OCI-LY1 (cell line): ENCODE measurements at regions not wholly inside any gene's neighbourhood (a gene's known extent, or its start where the extent isn't known, plus 50 kb on each side); places are given as distances from the start of the nearest gene placed in this dataset.

Source experiments
- H2AFZ ChIP-seq: fragments of 200-600 bp; sonication (generic), shearing (Covaris generic); 2 replicates; pipeline ENCODE4 v1.6.0; 2014; ENCODE audit warnings: antibody characterized with exemption, mild to moderate bottlenecking, low read length
- H3F3A ChIP-seq: fragments of 200-600 bp; sonication (generic), shearing (Covaris generic); 2 replicates; pipeline ENCODE4 v1.6.0; 2014; ENCODE audit warnings: mild to moderate bottlenecking, antibody characterized with exemption, low read length, moderate library complexity; ENCODE audit not compliant: insufficient read depth
- H3K27ac ChIP-seq: fragments of 200-600 bp; sonication (generic); 2 replicates; pipeline ENCODE4 v1.5.1; 2014; ENCODE audit warnings: low read length, mixed run types, mild to moderate bottlenecking, low read depth; ENCODE audit not compliant: poor library complexity, severe bottlenecking
- H3K27me3 ChIP-seq: fragments of 200-600 bp; sonication (generic); 2 replicates; pipeline ENCODE4 v1.6.0; 2014; ENCODE audit warnings: antibody characterized with exemption, mild to moderate bottlenecking, low read length, moderate library complexity; ENCODE audit not compliant: insufficient read depth
- H3K36me3 ChIP-seq: fragments of 200-600 bp; sonication (generic); 2 replicates; pipeline ENCODE4 v1.6.1; 2014; ENCODE audit warnings: mild to moderate bottlenecking, antibody characterized with exemption, low read length, moderate library complexity, mixed read lengths; ENCODE audit not compliant: insufficient read depth
- H3K4me1 ChIP-seq: fragments of 200-600 bp; sonication (generic); 2 replicates; pipeline ENCODE4 v1.5.1; 2014; ENCODE audit warnings: mild to moderate bottlenecking, low read length, moderate library complexity; ENCODE audit not compliant: insufficient read depth, severe bottlenecking
- H3K4me2 ChIP-seq: fragments of 200-600 bp; sonication (generic), shearing (Covaris generic); 2 replicates; pipeline ENCODE4 v1.6.1; 2014; ENCODE audit warnings: low read length
- H3K4me3 ChIP-seq: fragments of 200-600 bp; sonication (generic); 2 replicates; pipeline ENCODE4 v1.5.1; 2014; ENCODE audit warnings: low read length, low read depth, mild to moderate bottlenecking, mixed read lengths; ENCODE audit not compliant: poor library complexity, severe bottlenecking
- H3K79me2 ChIP-seq: fragments of 200-600 bp; shearing (Covaris generic); 2 replicates; pipeline ENCODE4 v1.6.1; 2016; ENCODE audit warnings: mixed run types, low read length, mixed read lengths; ENCODE audit not compliant: insufficient read depth
- H3K9ac ChIP-seq: fragments of 200-600 bp; sonication (generic), shearing (Covaris generic); 2 replicates; pipeline ENCODE4 v1.6.1; 2014; ENCODE audit warnings: mild to moderate bottlenecking, low read length, mixed read lengths
- H3K9me2 ChIP-seq: fragments of 200-600 bp; sonication (generic), shearing (Covaris generic); 2 replicates; pipeline ENCODE4 v1.6.1; 2014; ENCODE audit warnings: low read depth, mild to moderate bottlenecking, low read length, mixed read lengths
- H3K9me3 ChIP-seq: fragments of 200-600 bp; shearing (Covaris generic); 2 replicates; pipeline ENCODE4 v1.6.1; 2014; ENCODE audit warnings: low read length, mixed read lengths
- H4K20me1 ChIP-seq: fragments of 200-600 bp; sonication (generic), shearing (Covaris generic); 2 replicates; pipeline ENCODE4 v1.6.0; 2016; ENCODE audit warnings: mild to moderate bottlenecking, low read length; ENCODE audit not compliant: insufficient read depth
- EZH2 ChIP-seq: fragments of 200-600 bp; sonication (generic), shearing (Covaris generic); IDR thresholded peaks from 2 replicates; pipeline ENCODE4 v1.8.0; 2017; ENCODE audit warnings: borderline replicate concordance, mixed run types, mild to moderate bottlenecking, antibody characterized with exemption, low read length, moderate library complexity, mixed read lengths
- TF ChIP-seq, protein P1 (sequence below): fragments of 200-600 bp; sonication (generic), shearing (Covaris generic); IDR thresholded peaks from 2 replicates; pipeline ENCODE4 v1.5.1; 2017; ENCODE audit warnings: mild to moderate bottlenecking, antibody characterized with exemption, low read length, moderate library complexity, mixed read lengths

DNA sequence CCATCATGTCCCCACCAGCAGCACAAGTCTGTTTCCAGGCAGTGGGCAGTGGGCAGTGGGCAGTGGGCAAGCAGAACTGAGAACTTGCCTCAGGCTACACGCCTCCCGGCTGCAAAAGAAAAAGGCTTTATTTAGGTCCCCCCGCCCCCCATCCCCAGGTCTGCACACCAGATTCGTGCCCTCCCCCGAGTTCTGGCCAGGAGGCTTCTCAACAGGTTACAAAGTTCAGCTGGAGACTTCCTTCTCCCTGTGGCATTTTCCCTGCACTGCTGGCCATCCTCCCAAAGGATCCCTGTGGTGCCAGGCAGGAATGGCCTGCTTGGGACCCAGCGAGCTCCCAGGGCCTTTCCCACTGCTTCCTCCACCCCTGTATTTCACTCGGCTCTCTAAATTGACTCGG, 97.0 kb upstream of the TRIM2 start:
- Histone ChIP-seq H3K27me3 (no peaks in the 10 kb centered on the region), H3K79me2 (no peaks in the 10 kb centered on the region), H3K4me2 (no peak overlapping the region), H3K9ac (no peak overlapping the region), H4K20me1 (no peaks in the 10 kb centered on the region), H2AFZ (no peak overlapping the region), H3K36me3 (no peaks in the 10 kb centered on the region; the same call in 1 of the 2 replicates), H3K4me1 (peaks cover 8% of the 10 kb centered on the region), H3K27ac (no peak overlapping the region), H3K9me2 (no peaks in the 10 kb centered on the region), H3K4me3 (no peak overlapping the region), H3K9me3 (no peaks in the 10 kb centered on the region), H3F3A (no peaks in the 10 kb centered on the region)
- TF ChIP-seq, protein P1, sequence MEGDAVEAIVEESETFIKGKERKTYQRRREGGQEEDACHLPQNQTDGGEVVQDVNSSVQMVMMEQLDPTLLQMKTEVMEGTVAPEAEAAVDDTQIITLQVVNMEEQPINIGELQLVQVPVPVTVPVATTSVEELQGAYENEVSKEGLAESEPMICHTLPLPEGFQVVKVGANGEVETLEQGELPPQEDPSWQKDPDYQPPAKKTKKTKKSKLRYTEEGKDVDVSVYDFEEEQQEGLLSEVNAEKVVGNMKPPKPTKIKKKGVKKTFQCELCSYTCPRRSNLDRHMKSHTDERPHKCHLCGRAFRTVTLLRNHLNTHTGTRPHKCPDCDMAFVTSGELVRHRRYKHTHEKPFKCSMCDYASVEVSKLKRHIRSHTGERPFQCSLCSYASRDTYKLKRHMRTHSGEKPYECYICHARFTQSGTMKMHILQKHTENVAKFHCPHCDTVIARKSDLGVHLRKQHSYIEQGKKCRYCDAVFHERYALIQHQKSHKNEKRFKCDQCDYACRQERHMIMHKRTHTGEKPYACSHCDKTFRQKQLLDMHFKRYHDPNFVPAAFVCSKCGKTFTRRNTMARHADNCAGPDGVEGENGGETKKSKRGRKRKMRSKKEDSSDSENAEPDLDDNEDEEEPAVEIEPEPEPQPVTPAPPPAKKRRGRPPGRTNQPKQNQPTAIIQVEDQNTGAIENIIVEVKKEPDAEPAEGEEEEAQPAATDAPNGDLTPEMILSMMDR: no peak
- TF ChIP-seq EZH2: no peak

DNA sequence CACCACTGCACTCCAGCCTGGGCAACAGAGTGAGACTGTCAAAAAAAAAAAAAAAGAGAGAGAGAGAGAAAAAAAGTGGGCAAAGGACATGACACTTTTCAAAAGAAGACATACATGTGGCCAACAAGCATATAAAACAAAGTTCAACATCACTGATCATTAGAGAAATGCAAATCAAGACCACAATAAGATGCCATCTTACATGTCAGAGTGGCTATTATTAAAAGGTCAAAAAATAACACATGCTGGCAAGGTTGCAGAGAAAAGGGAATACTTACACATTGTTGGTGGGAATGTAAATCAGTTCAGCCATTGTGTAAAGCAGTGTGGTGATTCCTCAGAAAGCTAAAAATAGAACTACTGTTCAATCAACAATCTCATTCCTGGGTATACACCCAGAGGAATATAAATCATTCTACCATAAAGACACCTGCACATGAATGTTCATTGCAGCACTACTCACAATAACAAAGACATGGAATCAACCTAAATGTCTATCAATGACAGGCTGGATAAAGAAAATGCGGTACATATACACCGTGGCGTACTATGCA, 94.9 kb upstream of the TRIM2 start:
- Histone ChIP-seq H3K9me2 (no peaks in the 10 kb centered on the region), H4K20me1 (no peaks in the 10 kb centered on the region), H3K36me3 (no peaks in the 10 kb centered on the region; the same call in 1 of the 2 replicates), H2AFZ (no peak overlapping the region), H3K79me2 (no peaks in the 10 kb centered on the region), H3F3A (no peaks in the 10 kb centered on the region), H3K4me3 (no peak overlapping the region), H3K4me1 (peaks cover 22% of the 10 kb centered on the region), H3K9ac (no peak overlapping the region), H3K4me2 (no peak overlapping the region), H3K27me3 (peaks cover 4% of the 10 kb centered on the region; the same call in 1 of the 2 replicates), H3K9me3 (no peaks in the 10 kb centered on the region), H3K27ac (no peak overlapping the region)
- TF ChIP-seq, protein P1: no peak
- TF ChIP-seq EZH2: no peak

GRCh38 chr4:153110739-153111138, 93.5 kb upstream of the TRIM2 start:
- Histone ChIP-seq H4K20me1 (no peaks in the 10 kb centered on the region), H3K4me3 (no peak overlapping the region), H3K9me2 (no peaks in the 10 kb centered on the region), H3K27me3 (peaks cover 4% of the 10 kb centered on the region; the same call in 1 of the 2 replicates), H3K36me3 (no peaks in the 10 kb centered on the region), H3K4me2 (no peak overlapping the region), H3K79me2 (no peaks in the 10 kb centered on the region), H3F3A (no peaks in the 10 kb centered on the region), H2AFZ (no peak overlapping the region), H3K9me3 (no peaks in the 10 kb centered on the region), H3K27ac (no peak overlapping the region), H3K9ac (no peak overlapping the region), H3K4me1 (peaks cover 32% of the 10 kb centered on the region)
- TF ChIP-seq EZH2: no peak
- TF ChIP-seq, protein P1: no peak
